ENCODE measurements at regions not wholly inside any gene's neighbourhood (a gene's known extent, or its start where the extent isn't known, plus 50 kb on each side); places are given as distances from the start of the nearest gene placed in this dataset.

GRCh38 chr6:137399881-137400443, 94.2 kb downstream of the OLIG3 start:
- no peak for TF ChIP-seq GATA2 (IDR thresholded peaks at IDR 0.05; ENCODE audit: low read depth, low read length)
- no peak for TF ChIP-seq GATA3 (IDR thresholded peaks at IDR 0.05; ENCODE audit: low read depth, low read length)
